ENCODE measurements at regions not wholly inside any gene's neighbourhood (a gene's known extent, or its start where the extent isn't known, plus 50 kb on each side); places are given as distances from the start of the nearest gene placed in this dataset.
A peak's percentile ranks its signal among the peaks of the same experiment; 100 is the strongest.

DNA sequence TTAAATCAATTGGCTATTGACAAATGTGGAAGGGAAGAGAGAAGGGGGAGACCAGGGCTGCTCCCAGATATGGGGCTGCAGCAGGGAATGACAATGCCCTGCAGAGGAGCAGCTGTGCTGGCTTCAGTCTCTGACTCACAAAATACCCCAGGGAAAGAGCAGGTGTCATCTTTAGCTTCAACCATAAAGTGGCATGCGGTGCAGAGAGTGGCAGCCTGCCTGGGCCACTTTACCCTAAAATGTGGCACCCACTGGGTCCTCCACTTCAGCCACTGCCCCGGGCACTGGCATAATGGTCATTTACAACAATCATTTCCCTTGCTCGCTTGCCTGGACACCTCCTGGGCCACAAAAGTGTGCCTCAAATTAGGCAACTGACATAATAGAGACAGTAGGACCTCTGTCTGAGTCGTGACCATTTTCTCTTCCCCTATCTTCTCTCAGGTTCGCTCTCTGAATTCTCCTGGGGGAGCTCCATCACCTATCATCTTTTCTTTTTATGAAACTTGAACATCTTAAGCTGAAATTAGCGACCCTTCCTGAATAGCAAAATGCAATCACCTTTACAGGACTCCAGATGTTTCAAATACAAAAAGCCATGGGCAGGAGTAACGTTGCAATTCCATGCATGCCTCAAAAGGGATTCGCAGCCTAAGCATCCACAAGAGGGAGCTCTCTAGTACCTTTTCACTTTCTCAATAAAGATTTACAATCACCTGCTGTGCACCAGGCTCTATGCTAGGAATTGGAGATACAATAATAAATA is 179.9 kb upstream of the ATF7IP start:
- peak; percentile 71 for DNase-seq
- Histone ChIP-seq H3K4me1 (ENCODE audit: control insufficient read depth, insufficient read depth, low read length) (peaks cover 17% of the 10 kb centered on the region), H3K4me3 (ENCODE audit: low read length) (no peak overlapping the region), H3K36me3 (ENCODE audit: control insufficient read depth, insufficient read depth, low read length) (no peaks in the 10 kb centered on the region), H3K27ac (ENCODE audit: low read length) (peak overlapping the region; percentile 67), H3K9me3 (replicated peaks; ENCODE audit: control insufficient read depth, low read depth, low read length) (no peaks in the 10 kb centered on the region), H3K27me3 (ENCODE audit: control insufficient read depth, insufficient read depth, low read length) (no peaks in the 10 kb centered on the region)
- 44% methylated on average over 6 of the region's 8 CpGs for WGBS (ENCODE audit: insufficient coverage)

DNA sequence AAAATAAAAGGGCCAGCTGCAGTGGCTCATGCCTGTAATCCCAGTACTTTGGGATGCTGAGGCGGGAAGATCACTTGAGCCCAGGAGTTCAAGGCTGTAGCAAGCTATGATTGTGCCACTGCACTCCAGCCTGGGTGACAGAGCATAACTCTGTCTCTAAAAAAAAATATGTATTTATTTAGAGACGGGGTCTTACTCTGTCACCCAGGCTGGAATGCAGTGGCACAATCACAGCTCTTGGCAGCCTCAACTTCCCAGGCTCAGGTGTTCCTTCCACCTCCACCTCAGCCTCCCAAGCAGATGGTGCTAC is 179.3 kb upstream of the ATF7IP start:
- Histone ChIP-seq H3K9me3 (replicated peaks; ENCODE audit: control insufficient read depth, low read depth, low read length) (no peaks in the 10 kb centered on the region), H3K4me1 (ENCODE audit: control insufficient read depth, insufficient read depth, low read length) (peaks cover 17% of the 10 kb centered on the region), H3K36me3 (ENCODE audit: control insufficient read depth, insufficient read depth, low read length) (no peaks in the 10 kb centered on the region), H3K4me3 (ENCODE audit: low read length) (no peak overlapping the region), H3K27me3 (ENCODE audit: control insufficient read depth, insufficient read depth, low read length) (no peaks in the 10 kb centered on the region), H3K27ac (ENCODE audit: low read length) (peak overlapping the region; percentile 3)
- no peak for DNase-seq
- no CpG with 5 or more reads among the region's 2 CpGs for WGBS (ENCODE audit: insufficient coverage)

DNA sequence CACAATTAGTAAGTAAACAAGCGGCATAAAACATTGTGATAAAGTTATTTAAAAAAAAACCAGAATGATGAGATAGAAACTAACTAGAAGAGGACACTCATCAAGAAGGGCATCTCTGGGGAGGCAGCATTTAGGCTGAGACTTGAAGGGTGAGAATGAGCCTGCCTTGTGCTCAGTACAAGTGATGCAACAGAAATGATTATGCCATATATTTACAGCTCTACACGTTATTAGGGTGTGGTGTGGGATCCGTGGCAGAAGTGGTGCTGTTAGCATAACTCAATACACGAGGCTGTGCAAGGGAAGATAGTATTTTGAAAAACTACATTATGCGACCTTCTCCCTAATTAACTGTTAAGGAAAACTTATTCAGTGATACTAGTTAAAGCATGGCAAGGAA is 178.5 kb upstream of the ATF7IP start:
- DNase-seq = no peak
- Histone ChIP-seq H3K27me3 (ENCODE audit: control insufficient read depth, insufficient read depth, low read length) (no peaks in the 10 kb centered on the region), H3K9me3 (replicated peaks; ENCODE audit: control insufficient read depth, low read depth, low read length) (no peaks in the 10 kb centered on the region), H3K4me1 (ENCODE audit: control insufficient read depth, insufficient read depth, low read length) (peaks cover 17% of the 10 kb centered on the region), H3K4me3 (ENCODE audit: low read length) (no peak overlapping the region), H3K27ac (ENCODE audit: low read length) (no peak overlapping the region), H3K36me3 (ENCODE audit: control insufficient read depth, insufficient read depth, low read length) (no peaks in the 10 kb centered on the region)
- WGBS (ENCODE audit: insufficient coverage) = 100% methylated on average over 1 of the region's 5 CpGs

DNA sequence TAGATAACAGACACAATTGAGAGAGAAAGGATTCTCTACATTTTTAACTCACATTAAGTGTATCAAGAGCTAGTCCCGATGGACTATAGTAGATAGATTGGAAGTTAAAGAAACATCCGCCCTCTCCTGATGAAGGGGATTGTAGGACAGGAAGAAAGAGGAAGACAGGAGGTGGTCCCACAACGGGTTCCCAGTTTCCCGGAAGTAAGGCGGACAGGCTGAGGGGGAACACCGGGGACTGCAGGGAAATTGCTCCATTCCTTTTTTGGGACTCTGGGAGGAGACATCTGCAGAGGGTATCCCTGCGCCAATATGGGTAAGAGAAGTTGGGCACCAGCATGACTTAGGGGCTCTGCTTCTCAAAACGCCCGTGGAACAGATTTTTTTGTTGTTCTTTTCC is 177.5 kb upstream of the ATF7IP start:
- Histone ChIP-seq H3K27ac (ENCODE audit: low read length) (no peak overlapping the region), H3K36me3 (ENCODE audit: control insufficient read depth, insufficient read depth, low read length) (no peaks in the 10 kb centered on the region), H3K9me3 (replicated peaks; ENCODE audit: control insufficient read depth, low read depth, low read length) (no peaks in the 10 kb centered on the region), H3K27me3 (ENCODE audit: control insufficient read depth, insufficient read depth, low read length) (no peaks in the 10 kb centered on the region), H3K4me3 (ENCODE audit: low read length) (no peak overlapping the region), H3K4me1 (ENCODE audit: control insufficient read depth, insufficient read depth, low read length) (peaks cover 17% of the 10 kb centered on the region)
- 69% methylated on average over 5 of the region's 9 CpGs for WGBS (ENCODE audit: insufficient coverage)
- no peak for DNase-seq

DNA sequence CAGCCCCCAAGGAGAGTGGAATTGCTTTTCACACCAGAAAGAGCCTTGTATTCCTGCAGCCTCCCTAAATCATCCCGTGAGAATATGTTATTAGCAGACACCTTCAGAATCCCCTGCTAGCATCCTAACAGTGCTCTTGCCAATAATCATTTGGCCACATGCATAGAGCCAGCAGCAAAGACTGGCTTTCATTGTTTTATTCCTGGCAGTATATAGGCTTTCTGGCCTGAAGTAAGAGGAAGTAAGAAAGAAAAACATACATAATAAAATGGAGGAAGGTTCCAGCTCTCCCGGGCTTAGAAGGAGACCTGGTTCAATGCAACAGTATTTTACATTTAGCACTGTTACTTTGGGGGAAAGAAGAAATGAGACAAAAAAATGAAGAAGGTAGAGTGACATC is 176.7 kb upstream of the ATF7IP start:
- Histone ChIP-seq H3K36me3 (ENCODE audit: control insufficient read depth, insufficient read depth, low read length) (no peaks in the 10 kb centered on the region), H3K4me1 (ENCODE audit: control insufficient read depth, insufficient read depth, low read length) (peaks cover 17% of the 10 kb centered on the region), H3K27me3 (ENCODE audit: control insufficient read depth, insufficient read depth, low read length) (no peaks in the 10 kb centered on the region), H3K9me3 (replicated peaks; ENCODE audit: control insufficient read depth, low read depth, low read length) (no peaks in the 10 kb centered on the region), H3K27ac (ENCODE audit: low read length) (no peak overlapping the region), H3K4me3 (ENCODE audit: low read length) (no peak overlapping the region)
- peak; percentile 51 for DNase-seq
- WGBS (ENCODE audit: insufficient coverage) = no CpG with 5 or more reads among the region's 2 CpGs

DNA sequence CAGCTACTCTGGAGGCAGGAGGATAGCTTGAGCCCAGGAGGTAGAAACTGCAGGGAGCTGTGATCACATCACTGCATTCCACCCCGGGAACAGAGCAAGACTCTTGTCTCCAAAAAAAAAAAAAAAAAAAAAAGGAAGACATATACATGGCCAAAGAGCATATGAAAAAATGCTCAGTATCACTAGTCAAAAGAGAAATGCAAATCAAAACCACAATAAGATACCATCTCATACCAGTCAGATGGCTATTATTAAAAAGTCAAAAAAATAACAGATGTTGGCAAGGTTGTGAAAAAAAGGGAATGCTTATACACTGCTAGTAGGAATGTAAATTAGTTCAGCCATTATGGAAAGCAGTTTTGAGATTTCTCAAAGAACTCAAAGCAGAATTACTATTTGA is 174.8 kb upstream of the ATF7IP start:
- no peak for DNase-seq
- Histone ChIP-seq H3K36me3 (ENCODE audit: control insufficient read depth, insufficient read depth, low read length) (no peaks in the 10 kb centered on the region), H3K9me3 (replicated peaks; ENCODE audit: control insufficient read depth, low read depth, low read length) (no peaks in the 10 kb centered on the region), H3K4me3 (ENCODE audit: low read length) (no peak overlapping the region), H3K4me1 (ENCODE audit: control insufficient read depth, insufficient read depth, low read length) (peaks cover 14% of the 10 kb centered on the region), H3K27me3 (ENCODE audit: control insufficient read depth, insufficient read depth, low read length) (peaks cover 2% of the 10 kb centered on the region), H3K27ac (ENCODE audit: low read length) (no peak overlapping the region)
- no CpG with 5 or more reads among the region's 1 CpG for WGBS (ENCODE audit: insufficient coverage)

DNA sequence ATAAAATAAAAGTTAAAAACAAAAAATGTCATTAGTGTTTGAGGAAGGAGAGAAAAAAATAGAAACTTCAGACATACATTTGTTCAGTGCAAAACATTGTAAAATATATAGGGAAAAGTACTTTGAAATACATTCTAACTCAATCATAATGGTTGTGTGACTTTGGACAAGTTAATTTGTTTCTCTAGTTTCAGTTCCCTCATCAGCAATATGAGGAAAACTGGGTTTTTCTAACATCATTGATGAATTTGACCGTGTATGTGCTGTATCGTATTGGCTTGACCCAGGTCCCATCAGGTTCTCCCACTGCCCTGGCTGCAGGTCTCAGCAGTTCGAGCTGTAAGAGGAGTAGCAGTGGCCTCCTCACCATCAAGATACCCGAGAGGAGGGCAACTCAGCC is 173.9 kb upstream of the ATF7IP start:
- H3K4me1 ChIP-seq (ENCODE audit: control insufficient read depth, insufficient read depth, low read length) = peaks cover 8% of the 10 kb centered on the region
- H3K27ac ChIP-seq (ENCODE audit: low read length) = no peak overlapping the region
- WGBS (ENCODE audit: insufficient coverage) = no CpG with 5 or more reads among the region's 4 CpGs
- H3K9me3 ChIP-seq (replicated peaks; ENCODE audit: control insufficient read depth, low read depth, low read length) = no peaks in the 10 kb centered on the region
- no peak for DNase-seq
- no peaks in the 10 kb centered on the region for H3K36me3 ChIP-seq (ENCODE audit: control insufficient read depth, insufficient read depth, low read length)
- peaks cover 2% of the 10 kb centered on the region for H3K27me3 ChIP-seq (ENCODE audit: control insufficient read depth, insufficient read depth, low read length)
- no peak overlapping the region for H3K4me3 ChIP-seq (ENCODE audit: low read length)

DNA sequence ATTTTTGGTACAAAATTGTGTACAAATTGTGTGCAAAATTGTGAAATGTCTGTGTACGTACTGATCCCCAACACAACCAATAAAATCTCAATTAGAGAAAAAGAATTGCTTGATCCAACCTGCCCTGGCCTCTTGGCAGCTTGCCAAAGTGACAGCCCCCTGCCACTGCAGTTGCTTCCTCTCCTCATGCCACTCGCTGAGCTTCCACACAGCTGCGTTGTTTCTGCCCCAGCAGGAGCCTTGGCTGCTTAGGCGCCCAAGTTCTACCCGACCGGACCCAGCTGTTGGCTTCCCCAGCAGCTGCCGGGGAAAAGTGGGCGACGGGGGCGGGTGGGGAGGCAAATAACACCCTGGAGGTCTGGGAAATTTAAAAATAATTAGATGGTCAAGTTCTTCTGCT is 171.8 kb upstream of the ATF7IP start:
- H3K36me3 ChIP-seq (ENCODE audit: control insufficient read depth, insufficient read depth, low read length) = no peaks in the 10 kb centered on the region
- H3K27me3 ChIP-seq (ENCODE audit: control insufficient read depth, insufficient read depth, low read length) = peaks cover 2% of the 10 kb centered on the region
- H3K4me3 ChIP-seq (ENCODE audit: low read length) = no peak overlapping the region
- H3K4me1 ChIP-seq (ENCODE audit: control insufficient read depth, insufficient read depth, low read length) = peaks cover 5% of the 10 kb centered on the region
- WGBS (ENCODE audit: insufficient coverage) = 49% methylated on average over 9 of the region's 10 CpGs
- peak overlapping the region; percentile 6 for H3K27ac ChIP-seq (ENCODE audit: low read length)
- DNase-seq = peak; percentile 74
- H3K9me3 ChIP-seq (replicated peaks; ENCODE audit: control insufficient read depth, low read depth, low read length) = no peaks in the 10 kb centered on the region

DNA sequence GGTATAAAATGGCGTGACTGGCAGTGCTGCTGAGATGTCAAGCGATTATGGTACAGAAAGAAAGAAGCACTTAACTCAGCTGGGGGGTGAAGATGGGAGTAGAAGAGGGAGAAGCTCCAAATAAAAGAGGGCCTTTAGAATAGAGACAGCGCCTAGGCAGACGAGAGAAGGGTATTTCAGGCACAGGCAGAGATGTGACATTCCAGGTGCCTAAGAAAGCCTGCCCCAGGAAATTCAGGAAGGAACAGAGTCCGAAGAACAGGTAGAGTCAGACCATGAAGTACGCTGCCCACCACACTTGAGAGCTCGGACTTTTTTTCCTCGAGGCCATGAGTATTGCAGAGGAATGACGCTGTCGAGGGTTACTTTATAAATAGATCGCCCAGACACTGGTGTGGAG is 170.9 kb upstream of the ATF7IP start:
- no peak overlapping the region for H3K27ac ChIP-seq (ENCODE audit: low read length)
- DNase-seq = no peak
- H3K4me3 ChIP-seq (ENCODE audit: low read length) = no peak overlapping the region
- H3K4me1 ChIP-seq (ENCODE audit: control insufficient read depth, insufficient read depth, low read length) = peaks cover 3% of the 10 kb centered on the region
- WGBS (ENCODE audit: insufficient coverage) = 91% methylated on average over 11 of the region's 11 CpGs
- peaks cover 2% of the 10 kb centered on the region for H3K27me3 ChIP-seq (ENCODE audit: control insufficient read depth, insufficient read depth, low read length)
- no peaks in the 10 kb centered on the region for H3K9me3 ChIP-seq (replicated peaks; ENCODE audit: control insufficient read depth, low read depth, low read length)
- H3K36me3 ChIP-seq (ENCODE audit: control insufficient read depth, insufficient read depth, low read length) = no peaks in the 10 kb centered on the region

DNA sequence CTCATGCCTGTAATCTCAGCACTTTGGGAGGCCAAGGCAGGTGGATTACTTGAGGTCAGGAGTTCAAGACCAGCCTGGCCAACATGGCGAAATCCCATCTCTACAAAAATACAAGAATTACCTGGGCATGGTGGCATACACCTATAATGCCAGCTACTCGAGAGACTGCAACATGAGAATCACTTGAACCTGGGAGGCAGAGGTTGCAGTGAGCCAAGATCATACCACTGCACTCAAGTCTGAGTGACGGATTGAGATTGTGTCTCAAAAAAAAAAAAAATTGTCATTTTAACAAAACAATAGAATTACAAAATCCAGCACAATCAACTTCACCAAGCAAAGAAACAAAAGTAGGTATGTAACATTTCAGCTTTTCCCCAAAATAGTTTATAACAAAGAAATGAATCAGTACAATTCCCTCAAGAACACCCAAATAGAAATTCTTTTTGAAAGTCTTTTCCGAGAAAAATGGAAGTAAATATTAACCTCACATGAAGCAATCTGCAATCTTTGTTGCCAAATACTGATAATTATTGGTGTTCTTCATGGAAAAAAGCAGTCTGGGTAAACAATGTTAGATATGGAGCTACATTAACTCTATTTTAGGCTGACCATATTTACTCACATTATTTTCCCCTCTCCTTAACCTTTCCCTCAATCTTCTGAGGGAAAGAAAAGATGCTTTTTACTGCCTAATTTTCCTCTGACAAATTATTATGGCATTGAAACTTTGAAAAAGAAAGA is 165.9 kb upstream of the ATF7IP start:
- no peaks in the 10 kb centered on the region for H3K9me3 ChIP-seq (replicated peaks; ENCODE audit: control insufficient read depth, low read depth, low read length)
- DNase-seq = no peak
- H3K36me3 ChIP-seq (ENCODE audit: control insufficient read depth, insufficient read depth, low read length) = no peaks in the 10 kb centered on the region
- WGBS (ENCODE audit: insufficient coverage) = no CpG with 5 or more reads among the region's 4 CpGs
- H3K27me3 ChIP-seq (ENCODE audit: control insufficient read depth, insufficient read depth, low read length) = peaks cover 2% of the 10 kb centered on the region
- peaks cover 3% of the 10 kb centered on the region for H3K4me1 ChIP-seq (ENCODE audit: control insufficient read depth, insufficient read depth, low read length)
- no peak overlapping the region for H3K27ac ChIP-seq (ENCODE audit: low read length)
- no peak overlapping the region for H3K4me3 ChIP-seq (ENCODE audit: low read length)
